Inferior parietal cortex (tissue), 1 donor: ENCODE measurements at regions not wholly inside any gene's neighbourhood (a gene's known extent, or its start where the extent isn't known, plus 50 kb on each side); places are given as distances from the start of the nearest gene placed in this dataset.
"Not testable (repeated sequence)": the region's sequence is repeated elsewhere in the genome, so short reads cannot be mapped to it uniquely, and the experiment has no call there.

ENCODE experiments used
- DNase-seq: peaks from one replicate; pipeline ENCODE4 v3.0.0-alpha.2; 2016; ENCODE audit errors: extremely low spot score

GRCh38 chr7:91355695-91356435 is 91.6 kb downstream of the FZD1 start:
- DNase-seq, result no peak

GRCh38 chr7:91356915-91357314 is 92.7 kb downstream of the FZD1 start:
- no peak for DNase-seq

GRCh38 chr7:91357379-91357778 is 93.1 kb downstream of the FZD1 start:
- no peak for DNase-seq

GRCh38 chr7:91357901-91358300 is 93.7 kb downstream of the FZD1 start:
- DNase-seq, result no peak

- no peak for DNase-seq
Measured at GRCh38 chr7:91358303-91358702, 94.1 kb downstream of the FZD1 start.

- DNase-seq, result not testable (repeated sequence)
Measured at GRCh38 chr7:91365097-91365496, 100.9 kb downstream of the FZD1 start.

GRCh38 chr7:91366091-91366490 is 101.9 kb downstream of the FZD1 start:
- DNase-seq, result no peak

- no peak for DNase-seq
Measured at GRCh38 chr7:91367812-91368578, 103.8 kb downstream of the FZD1 start.

GRCh38 chr7:91372323-91372722 is 108.1 kb downstream of the FZD1 start:
- DNase-seq, result no peak

- DNase-seq, result no peak
Measured at GRCh38 chr7:91373111-91373800, 109.0 kb downstream of the FZD1 start.

- no peak for DNase-seq
Measured at GRCh38 chr7:91374321-91374989, 110.2 kb downstream of the FZD1 start.

GRCh38 chr7:91375378-91375777 is 111.1 kb downstream of the FZD1 start:
- DNase-seq, result no peak

GRCh38 chr7:91378131-91378530 is 113.9 kb downstream of the FZD1 start:
- no peak for DNase-seq

GRCh38 chr7:91379236-91379635 is 115.0 kb downstream of the FZD1 start:
- no peak for DNase-seq

GRCh38 chr7:91379991-91380390 is 115.8 kb downstream of the FZD1 start:
- DNase-seq, result no peak

- DNase-seq, result no peak
Measured at GRCh38 chr7:91383053-91383904, 119.0 kb downstream of the FZD1 start.

GRCh38 chr7:91383905-91384274 is 119.7 kb downstream of the FZD1 start:
- DNase-seq, result no peak

GRCh38 chr7:91394757-91395156 is 130.5 kb downstream of the FZD1 start:
- DNase-seq, result not testable (repeated sequence)

- DNase-seq, result not testable (repeated sequence)
Measured at GRCh38 chr7:91395313-91395712, 131.1 kb downstream of the FZD1 start.

GRCh38 chr7:91397096-91397495 is 132.9 kb downstream of the FZD1 start:
- DNase-seq, result no peak

- no peak for DNase-seq
Measured at GRCh38 chr7:91397612-91398011, 133.4 kb downstream of the FZD1 start.
